GM19238 (cell line): ENCODE measurements at regions not wholly inside any gene's neighbourhood (a gene's known extent, or its start where the extent isn't known, plus 50 kb on each side); places are given as distances from the start of the nearest gene placed in this dataset.

Experiments used
- DNase-seq: peaks from one replicate; pipeline ENCODE4 v3.0.0; 2011; ENCODE audit warnings: low spot score; ENCODE audit not compliant: insufficient read length

DNA sequence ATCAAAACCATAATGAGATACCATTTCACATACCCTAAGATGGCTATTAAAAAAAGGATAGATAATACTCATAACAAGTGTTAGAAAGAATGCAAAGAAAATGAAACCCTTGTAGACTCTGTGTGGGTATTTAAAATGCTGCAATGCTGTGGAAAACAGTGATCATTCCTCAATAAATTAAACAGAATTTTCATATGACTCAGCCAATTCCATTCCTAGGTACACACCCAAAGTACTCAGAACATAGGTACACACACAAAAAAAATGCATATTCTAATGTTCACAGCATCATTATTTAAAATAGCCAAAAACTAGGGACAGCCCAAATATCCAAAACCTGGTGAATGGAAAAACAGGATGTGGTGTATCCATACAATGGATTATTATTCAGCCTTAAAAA, 502.3 kb downstream of the KCNJ3 start:
- DNase-seq = no peak

DNA sequence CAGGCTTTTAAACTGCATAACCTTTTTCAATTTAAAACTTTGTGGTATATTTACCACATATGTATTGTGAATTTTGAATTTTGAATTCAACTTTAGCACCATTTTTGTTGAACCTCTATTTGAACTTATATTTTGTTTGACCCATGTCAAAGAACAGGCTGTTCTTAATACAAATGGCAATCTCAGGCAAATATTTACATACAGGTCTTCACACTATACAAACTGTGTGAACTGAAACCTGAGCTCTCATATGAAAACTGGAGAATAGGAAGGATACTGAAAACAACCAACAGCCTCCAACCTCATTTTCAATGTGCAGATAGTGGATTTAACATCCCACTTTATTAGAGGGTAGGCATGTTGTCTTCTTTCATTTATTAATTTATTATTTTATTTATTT, 491.8 kb downstream of the KCNJ3 start:
- no peak for DNase-seq

DNA sequence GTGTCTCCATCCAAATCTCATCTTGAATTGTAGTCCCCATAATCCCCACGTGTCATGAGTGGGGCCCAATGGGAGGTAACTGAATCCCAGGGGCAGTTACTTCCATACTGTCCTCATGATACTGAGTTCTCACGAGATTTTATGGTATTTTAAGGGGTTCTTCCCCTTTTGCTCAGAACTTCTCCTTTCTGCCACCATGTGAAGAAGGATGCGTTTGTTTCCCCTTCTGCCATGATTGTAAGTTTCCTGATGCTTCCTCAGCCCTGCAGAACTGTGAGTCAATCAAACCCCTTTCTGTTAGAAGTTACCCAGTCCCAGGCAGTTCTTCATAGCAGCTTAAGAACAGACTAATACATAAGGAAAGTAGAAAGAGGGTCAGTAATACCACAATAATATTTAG, 480.4 kb downstream of the KCNJ3 start:
- DNase-seq = no peak

DNA sequence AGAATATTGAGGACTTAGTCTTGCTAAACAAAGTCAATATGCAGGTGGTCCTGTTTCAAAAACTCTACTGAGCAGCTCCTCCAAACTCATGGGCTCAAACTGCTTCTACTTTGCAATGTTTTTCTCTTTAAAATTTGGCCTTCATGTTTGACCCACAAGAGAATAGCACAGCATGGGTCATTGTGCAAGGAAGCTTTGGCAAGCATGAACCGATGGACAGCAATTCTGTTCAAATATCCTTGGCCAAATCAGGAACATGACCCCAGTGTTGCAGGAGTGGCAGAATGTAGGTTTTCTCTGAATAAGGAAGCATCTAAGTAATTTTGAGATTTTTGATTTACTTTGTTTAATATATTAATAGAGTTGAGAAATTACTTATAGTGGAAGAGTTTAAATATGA, 477.9 kb downstream of the KCNJ3 start:
- DNase-seq = no peak

DNA sequence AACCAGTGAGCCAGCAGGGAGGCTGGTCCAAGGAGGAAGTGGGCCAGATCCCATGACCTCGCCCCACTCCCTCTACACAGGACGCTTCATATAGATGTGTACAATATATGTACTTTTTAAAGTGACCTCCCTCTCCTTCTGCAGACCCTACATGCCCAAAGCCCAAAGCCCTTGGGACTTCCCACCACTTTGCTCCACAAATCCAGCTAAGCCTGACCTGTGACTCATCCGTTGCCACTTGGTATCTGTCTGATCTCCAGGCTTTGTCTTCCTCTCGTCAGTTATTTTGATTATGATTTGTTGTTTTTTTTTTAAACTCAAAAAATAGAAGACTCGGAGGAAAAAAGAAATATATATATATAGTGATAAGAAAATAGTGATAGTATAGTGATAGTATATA, 470.8 kb downstream of the KCNJ3 start:
- DNase-seq = no peak

DNA sequence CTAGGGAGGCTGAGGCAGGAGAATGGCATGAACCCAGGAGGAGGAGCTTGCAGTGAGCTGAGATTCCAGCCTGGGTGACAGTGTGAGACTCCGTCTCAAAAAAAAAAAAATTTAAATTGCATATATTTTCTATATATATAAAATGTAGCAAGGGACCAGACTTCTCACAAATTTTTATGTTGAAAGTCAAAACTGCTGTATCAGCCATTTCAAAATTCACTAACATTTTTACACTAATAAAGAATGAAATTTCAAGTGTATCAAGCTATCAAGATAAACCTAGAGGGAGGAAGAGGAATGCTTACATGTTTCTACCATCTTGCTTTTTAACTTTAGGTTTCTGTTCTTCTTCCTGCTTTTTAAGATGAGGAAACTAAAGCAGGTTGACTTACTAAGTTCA, 464.0 kb downstream of the KCNJ3 start:
- no peak for DNase-seq

DNA sequence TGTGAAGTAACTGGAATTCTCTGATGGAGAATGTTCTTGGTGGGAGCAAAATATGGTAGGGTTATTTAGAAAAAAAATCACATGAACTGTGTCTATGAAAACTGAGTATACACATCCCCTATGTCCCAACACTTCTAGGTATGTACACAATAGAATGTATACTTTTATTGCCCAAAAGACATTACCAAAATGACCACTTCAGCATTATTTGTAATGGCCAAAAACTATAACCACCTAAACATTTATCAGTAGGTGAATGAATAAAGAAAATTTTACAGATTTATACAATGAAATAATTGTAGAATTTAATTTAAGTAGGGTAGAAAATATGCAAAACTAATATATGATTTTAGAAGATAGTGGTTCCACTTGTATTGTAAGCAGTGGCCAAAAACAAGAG, 462.8 kb downstream of the KCNJ3 start:
- no peak for DNase-seq

DNA sequence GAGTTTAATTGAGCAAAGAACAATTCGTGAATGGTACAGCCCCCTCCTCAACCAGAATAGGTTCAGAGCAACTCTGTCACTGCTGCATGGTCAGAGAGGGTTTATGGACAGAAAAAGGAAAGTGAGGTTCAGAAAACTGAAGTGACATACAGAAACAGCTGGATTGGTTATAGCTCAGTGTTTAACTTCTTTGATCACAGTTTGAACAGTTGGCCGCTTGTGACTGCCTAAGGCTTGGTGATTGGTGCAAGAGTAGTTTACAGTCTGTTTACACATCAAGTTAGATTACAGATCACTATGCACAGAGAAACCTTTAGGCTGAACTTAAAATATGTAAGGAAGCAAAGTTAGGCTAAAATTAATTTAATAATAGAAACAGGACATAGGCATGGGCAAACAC, 459.2 kb downstream of the KCNJ3 start:
- no peak for DNase-seq

DNA sequence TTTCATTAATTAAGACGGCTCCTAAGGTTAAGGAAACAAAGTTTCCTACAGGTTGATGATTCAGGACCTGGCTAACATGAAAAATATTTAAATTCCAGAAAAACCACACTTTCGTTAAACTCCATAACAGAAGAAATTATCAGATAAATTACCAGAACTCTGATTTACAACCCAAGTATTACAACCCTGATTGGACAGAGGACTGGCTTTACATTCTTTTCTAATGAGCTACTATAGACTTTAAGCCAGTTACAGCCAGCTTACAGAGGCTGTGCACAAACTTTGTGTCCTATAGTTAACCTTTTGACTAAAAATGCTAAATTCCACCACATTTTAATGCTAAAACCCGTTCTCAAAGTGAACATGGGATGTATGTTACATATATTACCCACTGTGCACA, 458.6 kb downstream of the KCNJ3 start:
- no peak for DNase-seq

DNA sequence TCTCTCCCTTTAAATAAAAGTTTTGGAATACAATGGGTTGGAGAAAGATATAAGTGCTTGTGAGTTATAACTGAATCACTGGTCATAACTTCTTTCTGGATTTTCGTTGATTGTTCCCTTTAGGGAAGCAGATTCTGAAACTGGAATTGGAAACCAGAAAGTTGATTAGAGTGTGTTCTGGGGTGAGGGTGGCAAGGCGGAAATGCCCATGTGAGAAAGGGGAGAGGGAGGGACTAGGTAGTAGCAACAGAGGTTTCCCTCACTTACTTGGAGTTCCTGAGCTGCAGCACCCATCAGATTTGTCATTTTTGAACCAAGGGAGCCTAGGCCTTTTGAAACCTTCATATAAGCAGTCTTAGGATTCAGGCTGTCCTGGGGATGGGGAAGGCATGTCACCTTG, 453.4 kb downstream of the KCNJ3 start:
- DNase-seq = no peak

DNA sequence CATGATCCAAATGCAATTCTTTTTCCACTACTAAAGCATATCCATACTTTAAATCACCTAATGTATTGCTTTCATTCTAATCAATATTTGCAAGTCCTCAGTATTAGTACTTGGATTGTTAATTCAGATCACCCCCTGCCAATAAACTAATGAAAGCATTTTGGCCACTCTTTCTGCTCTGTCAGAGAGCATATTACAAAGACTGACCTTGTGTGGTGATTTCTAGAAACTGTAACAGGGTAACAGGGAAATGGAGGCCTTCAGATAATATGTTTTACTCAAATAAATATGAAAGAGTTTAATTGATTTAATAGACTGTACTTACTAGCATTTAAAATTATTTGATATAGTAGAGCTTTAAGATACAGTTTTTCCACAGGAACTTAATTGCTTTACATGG, 453.0 kb downstream of the KCNJ3 start:
- no peak for DNase-seq

DNA sequence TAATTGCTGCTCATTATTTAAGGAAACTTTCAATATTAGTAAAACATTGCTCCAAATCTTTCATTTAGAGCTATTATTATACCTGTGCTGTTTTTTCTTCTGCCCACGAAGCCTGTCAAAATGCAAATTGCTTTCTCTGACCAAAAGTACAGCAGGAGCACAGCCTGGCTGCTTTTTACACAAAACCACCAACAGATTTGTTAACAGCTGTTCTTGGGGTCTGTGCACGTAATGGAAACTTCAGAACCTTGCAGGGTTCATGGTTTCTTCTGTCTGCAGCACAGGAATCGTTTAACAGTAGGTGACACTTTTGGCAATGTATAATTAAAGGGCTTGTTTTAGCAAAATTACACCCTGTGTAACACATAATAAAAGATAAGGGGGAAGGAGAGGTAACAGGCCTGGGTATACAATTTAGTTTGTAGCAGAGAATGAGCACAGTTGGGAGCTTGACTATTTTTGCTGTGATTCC, 447.3 kb downstream of the KCNJ3 start:
- peak; percentile 3 for DNase-seq

DNA sequence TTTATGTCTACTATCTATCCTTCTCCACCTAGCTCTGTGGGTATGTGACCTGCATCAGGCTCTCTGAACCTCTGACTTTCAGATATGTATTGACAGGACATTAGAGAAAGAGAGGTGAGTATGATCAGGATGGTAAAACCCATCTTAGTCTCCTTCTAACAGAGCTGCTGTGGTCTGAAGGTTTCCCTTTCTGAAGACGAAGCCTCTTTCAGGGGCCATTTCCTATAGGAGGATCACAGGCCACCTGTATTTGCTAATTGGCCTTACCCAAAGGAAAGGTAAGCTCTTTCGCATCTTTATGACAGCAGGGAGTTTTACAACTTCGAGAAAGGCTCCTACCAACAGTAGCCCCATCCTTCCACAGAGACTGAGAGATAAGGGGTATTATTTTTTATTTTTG, 442.9 kb downstream of the KCNJ3 start:
- DNase-seq = no peak

DNA sequence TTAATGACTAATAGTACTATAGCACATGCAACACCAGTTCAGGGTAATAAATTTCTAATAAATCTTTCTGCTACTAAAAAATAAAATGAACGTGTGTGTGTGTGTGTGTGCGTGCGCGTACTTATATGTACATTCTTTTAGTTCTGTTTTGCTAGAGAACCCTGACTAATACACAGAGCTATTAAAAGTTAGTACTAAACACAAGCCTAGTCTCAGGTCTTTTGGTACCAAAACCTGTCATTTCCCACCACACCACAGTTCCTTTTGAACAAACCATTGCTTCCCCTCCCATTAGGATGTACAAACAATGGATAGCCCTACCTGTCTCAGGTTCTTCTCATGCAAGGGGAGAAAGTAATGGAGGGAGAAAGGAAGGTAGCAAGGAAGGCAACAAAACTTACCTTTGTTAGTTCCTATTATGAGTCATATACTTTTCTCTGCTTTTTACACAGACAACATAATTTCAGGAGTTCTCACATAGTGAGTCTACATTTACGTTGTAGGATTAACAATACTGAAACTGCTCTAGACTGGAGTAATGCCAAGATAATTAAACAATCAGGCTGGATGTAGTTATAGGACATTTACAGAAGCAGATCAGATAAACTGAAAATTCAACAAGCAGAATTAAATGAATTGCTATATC, 427.2 kb downstream of the KCNJ3 start:
- no peak for DNase-seq

DNA sequence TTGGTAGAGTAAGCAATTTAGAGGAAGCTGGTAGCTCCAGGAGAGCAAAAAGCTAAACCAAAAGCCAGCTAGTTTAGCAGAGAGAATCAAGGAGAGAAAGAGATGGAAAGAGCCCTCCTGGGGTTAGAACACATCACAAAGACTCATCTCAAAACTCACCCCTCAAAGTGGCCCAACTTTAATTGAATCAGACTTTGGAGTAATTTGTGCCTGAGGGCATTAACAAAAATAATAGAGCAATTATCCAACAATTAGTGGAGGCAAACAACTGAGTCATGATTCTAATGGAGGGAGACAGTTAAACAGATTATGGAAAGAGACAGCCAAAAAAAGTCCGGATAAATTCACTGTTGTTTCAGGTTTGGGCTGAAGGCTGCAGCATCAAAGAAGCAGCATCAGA, 417.4 kb downstream of the KCNJ3 start:
- no peak for DNase-seq

DNA sequence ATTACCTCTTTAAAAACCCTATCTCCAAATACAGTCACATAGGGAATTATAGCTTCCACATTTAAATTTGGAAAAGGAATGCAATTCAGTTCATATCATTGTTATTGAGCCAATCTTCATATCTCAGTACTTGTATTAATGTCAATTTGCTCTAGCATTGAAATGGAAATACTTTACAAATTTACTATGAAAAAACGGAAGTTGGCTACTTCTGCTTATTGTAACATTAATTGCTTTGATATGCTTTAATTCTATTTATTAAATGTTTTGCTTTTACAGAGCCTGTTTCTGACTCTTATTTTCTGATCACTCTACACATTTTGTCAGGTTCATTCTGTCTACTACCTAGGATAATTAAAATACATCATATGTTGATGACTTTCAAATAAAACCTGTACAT, 412.6 kb downstream of the KCNJ3 start:
- DNase-seq = no peak

DNA sequence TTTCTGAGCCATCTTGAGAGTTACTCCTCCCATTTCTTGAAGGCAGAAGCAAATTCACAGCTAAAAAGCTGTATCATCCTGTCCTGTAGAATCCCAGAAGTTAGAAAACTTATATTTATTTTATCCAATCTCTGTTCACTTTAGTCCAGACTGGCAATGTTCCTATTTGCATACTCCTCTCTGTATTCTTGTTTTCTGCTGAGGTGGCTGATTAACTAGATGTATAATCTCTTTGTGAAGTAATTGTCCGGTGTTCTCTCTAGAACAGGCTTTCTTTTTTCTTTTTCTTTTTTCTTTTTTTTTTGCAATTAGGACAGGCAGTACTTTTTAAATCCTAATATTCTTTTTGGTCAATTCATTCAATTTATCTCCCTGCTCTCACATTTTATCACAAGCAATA, 411.0 kb downstream of the KCNJ3 start:
- no peak for DNase-seq

DNA sequence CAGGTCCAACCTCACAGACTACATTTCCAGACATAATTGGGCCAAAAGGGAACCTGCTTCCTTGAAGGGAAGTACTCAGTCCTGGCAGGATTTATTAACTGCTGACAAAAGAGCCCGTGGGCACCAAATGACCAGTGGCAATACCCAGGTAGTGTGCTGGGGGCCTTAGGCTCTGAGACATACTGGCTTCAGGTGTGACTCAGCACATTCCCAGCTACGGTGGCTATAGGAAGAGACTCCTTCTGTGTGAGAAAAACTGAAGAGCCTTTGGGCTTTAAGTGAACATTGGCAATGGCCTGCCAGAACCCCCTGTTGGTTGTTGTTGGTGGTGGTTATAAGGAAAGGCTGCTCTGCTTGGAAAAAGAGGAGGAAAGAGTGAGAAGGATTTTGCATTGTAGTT, 401.8 kb downstream of the KCNJ3 start:
- no peak for DNase-seq

DNA sequence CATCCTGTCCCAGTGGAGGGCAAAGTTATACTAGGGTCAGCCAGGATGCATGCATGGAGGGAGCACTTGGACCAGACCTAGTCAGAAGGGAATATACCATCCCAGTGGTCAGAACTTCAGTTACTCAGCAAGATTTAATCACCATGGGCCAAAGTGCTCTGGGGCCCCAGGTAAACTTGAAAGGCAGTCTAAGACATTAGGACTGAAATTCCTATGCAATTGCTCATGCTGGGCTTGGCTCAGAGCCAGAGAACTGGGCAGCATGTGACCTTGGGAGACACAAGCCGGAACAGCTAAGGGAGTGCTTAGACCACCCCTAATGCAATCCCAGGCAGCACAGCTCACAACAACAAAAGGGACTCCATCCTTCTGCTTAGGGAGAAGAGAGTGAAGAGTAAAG, 401.3 kb downstream of the KCNJ3 start:
- DNase-seq = no peak

DNA sequence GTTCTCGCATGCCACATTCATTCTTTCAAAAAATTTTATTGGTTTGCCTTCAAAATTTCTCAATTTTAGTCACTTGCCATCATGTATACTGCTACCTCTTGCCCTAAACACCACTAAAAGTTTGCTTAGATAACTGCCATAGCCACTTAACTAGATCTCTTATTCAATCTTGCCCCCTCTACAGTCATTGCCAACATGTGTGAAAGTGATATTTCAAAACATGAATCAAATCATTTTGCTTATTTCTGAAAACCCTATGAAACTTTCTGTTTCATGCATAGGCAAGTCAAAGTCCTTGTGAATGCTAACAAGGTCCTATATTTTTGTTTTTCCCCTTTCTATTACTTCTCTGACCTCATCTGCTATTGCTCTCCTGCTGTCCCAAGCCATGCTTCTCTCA, 397.1 kb downstream of the KCNJ3 start:
- DNase-seq = no peak

DNA sequence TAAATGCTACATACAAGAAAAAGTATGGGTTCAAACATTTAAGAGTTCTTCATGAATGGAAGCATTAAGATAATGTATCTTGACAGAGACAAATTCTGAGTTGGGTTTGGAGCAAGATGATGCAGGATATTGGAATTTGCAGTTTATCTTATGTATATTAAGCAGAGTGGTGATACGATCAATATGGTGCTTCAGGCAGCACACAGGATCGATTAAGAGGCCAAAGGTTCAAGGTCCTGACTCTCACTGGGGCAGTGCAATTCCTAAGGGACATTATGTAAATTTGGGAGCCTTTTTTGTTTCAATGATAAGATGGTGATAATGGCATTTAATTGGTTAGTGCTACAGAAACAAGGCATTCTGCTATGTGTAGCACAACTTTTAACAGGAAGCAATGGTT, 381.9 kb downstream of the KCNJ3 start:
- DNase-seq = no peak

DNA sequence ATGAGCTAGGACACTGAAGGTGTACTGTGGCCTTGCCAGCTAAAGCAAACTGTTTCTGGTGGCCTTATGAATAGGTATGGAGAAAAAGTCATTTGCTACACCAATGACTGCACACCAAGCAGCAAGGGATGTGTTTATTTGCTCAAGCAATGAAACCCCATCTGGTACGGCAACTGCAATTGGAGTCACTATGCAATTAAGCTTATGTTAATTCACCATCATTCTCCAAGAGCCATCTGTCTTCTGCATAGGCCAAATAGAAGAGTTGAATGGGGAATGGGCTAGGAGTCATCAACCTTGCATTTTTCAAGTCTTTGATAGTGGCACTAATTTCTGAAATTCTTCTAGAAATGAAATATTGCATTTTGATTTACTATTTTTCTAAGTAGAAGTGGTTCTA, 372.0 kb downstream of the KCNJ3 start:
- no peak for DNase-seq

DNA sequence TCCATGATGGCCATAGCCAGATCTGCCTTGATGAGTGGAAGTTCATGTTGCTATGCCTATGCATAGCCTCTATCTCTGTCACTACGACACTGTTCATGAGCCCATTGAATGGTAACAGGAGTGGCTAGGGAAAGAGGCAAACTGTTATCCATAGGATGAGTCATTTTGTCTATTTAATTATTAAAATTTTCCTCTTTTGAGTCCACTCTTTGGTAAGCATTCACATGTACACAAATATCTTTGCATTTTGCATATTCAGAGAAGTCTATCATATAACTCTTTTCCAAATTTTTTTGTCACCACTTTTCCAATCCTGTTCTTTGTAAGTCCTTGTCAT, 364.4 kb downstream of the KCNJ3 start:
- no peak for DNase-seq

DNA sequence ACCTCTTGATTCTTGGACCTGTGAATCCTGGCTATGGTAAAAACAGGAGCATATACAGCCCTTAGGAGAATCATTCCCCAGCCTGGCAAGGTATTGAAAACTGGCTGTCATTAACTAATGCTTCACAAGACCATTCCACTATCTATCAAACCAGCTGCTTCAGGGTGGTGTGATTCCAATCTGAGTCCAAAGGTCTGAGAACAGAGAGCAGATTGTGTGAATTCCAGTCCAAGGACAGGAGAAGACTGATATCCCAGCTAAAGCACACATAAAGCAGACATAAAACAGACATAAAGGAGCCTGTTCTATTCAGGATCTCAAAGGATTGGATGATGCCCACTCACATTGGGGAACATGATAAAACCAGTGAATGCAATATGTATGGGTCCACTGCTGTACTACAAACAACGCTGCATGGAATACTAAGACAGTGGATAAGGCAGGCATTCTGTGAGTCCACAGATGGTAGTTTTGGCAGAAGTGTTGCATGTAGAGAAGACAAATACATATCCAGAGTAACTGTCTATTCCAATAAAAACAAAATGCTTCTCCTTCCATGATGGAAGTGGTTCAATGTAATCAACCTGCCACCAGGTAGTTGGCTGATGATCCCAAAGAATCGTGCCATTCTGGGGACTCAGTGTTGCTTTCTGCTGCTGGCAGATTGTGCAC, 363.9 kb downstream of the KCNJ3 start:
- DNase-seq = no peak
